DMS53 treated with DMSO at 0.1 percent for 48 hours (cell line): ENCODE measurements at regions not wholly inside any gene's neighbourhood (a gene's known extent, or its start where the extent isn't known, plus 50 kb on each side); places are given as distances from the start of the nearest gene placed in this dataset.

Experiments
- DNase-seq: peaks from one replicate; lab custom pipeline; 2025; ENCODE audit not compliant: unreplicated experiment; lab: John Stamatoyannopoulos, UW

DNA sequence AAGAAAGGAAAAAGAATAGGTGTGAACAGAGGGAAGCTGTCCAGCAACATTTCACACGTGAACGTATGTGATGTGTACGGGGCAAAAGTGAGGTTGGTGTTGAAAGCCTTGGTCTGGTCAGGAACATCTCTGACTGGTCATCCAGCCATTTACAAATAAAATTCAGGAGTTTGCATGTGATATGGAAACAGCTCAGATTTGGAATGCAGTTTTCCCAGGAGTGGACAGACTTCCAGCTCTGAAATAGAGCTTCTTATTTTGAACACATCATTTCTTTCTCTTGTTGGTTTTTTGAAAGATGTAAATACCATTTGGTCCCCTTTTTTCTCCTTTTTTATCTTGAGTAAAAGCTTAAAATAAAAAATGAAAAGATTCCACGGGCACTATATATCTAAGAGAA is 566.2 kb upstream of the ZFHX3 start:
- DNase-seq, result no peak

DNA sequence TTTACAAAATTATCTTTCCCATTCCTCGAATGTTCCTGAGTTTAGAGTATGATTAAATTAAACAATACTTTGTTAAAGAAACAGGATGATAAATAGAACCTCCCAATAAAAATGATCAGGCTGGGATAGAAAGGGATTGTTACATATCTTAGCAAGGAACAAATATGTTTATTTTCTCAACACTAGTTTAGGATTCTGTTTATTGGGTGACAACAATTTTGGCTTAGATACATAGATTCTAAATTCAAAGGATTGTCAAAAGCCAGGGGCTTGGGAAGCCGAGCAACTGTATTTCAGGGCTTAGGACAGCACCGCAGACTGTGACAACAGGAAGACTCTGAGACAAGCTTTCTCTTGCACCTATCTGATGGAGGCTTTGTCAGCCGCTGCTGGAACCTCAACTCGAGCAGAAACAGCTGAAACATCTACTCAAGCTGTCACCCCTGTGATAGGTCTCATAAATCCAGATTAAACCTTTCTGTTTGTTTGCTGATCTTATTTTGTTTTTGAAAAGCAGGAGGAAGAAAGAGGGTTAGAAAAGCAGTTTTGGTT is 562.8 kb upstream of the ZFHX3 start:
- peak; percentile 57 for DNase-seq

DNA sequence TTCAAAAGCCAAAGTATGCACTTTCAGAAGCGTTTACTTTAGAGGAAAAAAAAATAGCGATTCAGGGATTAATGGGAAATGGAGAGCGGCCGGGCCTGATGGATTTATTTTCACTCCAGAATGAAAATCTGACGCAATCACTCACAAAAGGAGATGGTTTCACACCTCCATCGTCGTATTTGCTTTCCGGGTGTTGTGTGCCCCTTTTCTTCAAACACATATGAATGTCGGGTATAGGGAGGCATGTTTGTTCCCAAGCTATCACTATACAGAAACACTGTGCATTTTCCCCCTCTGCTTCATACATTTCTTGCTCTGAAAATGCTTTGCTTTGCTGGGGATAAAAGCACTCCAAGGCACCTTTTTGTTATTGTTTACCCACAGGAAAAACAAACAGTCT is 562.2 kb upstream of the ZFHX3 start:
- peak; percentile 57 for DNase-seq

DNA sequence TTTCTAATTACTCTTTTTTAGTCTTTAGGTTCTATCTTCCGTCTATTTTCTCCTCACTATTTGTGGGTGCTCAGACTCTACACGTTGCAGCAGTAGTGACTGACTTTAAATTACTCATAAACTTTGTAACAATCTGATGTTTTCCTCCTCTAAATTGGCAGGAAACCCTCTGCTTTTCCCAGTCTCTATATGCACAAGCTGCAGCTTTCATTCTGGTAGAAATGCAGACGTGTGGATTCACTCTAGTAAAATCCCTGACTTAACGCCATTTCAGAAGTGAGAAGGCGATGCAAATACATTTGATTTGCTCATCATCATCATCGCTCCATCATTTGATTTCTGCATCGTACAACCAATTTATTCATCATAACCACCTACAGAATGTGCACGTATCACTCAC is 561.0 kb upstream of the ZFHX3 start:
- no peak for DNase-seq

DNA sequence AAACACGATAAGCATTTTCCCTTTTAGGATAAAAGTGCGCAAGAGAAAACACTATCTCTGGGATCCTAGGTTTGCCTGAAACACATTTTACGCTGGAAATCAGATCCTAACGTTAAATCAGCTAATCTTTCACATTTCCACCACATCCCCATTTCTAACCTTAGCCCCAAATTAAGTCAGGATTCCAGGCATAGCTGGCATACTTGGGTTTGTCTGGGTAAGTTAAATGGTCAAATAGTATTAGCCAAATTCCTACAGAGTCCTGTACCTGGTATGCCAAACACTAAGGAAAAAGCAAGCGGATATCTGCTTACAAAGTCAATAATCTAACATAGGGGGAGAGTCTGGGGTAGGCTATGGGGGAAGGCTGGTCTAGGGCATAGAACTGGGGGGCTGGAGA is 557.4 kb upstream of the ZFHX3 start:
- DNase-seq, result no peak

DNA sequence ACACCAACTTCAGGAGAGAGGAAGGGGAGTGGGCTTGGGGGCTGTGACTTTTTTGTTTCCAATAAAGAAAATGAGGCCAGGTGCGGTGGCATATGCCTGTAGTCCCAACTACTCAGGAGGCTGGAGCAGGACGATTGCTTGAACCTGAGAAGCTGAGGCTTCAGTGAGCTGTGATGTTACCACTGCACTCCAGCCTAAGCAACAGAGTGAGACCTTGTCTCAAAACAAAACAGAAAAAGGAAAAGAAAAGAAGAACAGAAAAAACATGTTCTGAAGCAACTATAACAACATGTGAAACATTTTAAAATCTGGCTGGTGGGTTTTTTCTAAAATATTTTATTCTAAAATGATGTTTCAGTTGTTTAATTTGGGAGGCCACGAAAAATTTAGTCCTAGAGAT is 554.0 kb upstream of the ZFHX3 start:
- no peak for DNase-seq

DNA sequence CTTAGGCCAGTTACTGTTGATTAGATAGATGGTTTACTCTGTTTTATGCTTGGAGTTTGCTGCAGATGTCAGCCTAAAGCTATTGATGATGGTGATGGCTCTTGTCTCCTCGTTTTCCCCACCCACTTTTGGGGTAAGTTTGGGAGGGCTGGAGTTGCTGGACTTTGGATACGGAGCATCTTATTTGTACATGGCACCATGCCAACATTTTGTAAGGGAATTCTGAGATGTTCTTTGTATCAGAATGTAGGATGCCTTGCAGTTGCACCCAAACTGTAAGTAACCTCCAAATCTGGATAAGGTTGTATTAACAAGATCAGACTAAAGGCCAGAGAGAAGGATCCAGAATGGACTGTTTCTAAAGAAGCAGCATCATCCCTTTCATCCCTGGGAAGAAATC is 551.9 kb upstream of the ZFHX3 start:
- no peak for DNase-seq

DNA sequence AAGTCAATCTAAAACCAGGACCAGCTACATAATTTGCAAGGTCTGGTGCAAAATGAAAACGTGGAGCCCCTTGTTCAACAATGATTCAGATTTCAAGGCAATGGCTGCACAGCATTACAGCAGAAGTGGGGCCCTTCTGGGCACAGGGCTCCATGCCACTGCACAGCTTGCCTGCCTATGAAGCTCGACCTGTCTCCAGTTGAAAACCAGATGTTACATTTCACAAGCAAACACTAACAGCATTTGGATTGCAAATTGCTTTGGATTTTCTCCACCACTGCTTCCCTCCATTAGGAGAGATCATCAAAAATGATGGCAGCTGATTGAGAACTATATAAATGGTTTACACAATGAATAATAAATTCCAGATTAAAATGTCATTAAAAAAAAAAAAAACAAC is 551.4 kb upstream of the ZFHX3 start:
- no peak for DNase-seq

DNA sequence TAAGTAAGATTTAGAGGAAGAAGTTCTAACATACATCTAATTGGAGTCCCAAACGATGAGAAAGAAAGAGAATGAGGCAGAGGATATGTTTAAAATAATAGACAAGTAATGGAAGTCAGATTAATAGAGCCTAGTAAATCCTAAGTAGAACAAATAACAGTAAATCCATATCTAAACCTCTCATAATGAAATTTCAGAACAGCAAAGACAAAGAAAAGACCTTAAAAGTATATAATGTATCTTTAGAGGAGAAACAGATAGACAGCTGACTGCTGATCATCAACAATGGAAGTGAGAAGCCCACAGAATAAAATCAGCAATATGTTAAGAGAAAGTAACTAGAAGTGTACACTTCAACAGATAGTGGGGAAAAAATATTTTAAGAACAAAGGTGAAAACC is 536.2 kb upstream of the ZFHX3 start:
- DNase-seq, result no peak

DNA sequence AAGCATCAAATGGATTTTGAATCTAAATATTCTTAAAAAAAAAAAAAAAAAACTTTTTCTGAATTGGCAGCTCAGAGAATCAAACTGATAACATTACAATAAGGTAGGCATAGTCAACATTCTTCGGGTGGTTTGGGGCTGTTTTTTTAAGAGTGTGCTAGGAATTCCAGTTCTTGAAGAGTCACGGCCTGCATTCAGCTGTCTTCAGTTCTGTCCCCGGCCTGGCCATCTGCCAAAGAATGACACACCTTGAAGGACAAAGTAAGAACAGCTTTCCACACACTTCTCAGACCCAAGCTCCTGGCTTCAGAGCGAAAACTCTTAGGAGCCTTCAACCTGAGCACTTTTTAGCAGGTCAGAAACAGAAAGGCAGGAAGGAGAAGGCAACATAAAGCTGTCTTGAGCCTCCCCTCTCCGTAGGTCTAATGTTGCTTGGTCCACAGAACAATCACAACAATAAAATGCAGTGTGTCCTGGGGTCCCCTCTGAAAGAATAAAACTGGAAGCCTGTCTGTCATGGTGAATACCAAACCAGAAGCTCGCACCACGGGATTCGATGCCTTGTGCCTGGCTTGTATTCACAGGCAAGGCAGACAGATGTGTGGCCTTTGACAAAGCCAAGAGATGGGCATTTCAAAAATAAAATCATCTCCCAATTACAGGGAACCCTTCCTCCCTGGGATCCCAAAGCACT is 524.4 kb upstream of the ZFHX3 start:
- DNase-seq, result no peak

DNA sequence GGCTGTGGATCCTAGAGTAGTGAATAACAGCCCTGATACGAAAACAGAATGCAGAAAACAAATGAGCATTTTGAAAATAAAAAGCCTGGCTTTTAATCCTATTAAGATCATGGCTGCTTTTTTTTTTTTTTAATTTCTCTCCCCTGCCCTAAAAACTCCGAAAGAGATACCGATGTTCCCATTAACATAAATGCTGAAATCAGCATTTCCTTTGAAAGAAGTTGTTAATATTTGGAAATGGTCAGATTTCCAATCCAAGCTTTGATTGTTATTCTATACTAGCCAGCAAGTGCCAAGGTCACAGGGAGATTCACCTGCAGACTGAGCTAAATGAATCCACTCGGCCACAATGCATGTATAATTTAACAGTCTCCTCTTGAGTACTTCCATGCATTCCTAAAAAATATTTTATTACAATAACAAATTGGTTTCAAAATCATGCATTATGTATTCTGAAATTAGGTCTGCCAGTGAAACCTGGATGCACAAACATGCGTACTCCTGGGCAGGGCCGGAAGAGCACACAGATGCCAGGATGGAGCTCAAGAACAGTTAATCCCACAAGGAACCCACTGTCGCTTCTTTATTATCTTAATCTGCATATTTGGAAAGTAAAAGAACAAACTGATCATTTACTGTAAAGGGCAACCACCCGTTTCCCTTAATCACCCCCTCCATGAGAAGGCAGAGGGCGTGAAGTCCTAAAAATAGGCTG is 521.5 kb upstream of the ZFHX3 start:
- no peak for DNase-seq

DNA sequence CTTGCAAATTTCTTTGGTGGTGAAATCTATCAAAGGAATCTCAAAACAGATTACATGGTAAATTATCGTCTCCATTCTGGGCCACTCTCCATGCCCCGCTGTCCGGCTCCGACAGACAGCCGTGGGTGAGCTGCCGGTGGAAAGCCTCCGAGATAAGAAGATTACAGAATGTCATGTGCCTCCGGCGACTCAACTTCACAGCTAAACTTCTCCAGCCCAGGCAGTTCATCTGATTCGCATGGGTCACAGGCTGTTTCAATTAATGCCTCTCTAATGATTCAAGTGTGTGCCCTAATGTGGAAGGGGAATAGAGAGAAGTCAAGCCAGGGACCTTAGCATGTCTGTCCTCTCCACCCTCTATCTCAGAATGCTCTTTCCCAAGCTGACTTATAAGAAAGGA is 520.8 kb upstream of the ZFHX3 start:
- DNase-seq, result no peak

DNA sequence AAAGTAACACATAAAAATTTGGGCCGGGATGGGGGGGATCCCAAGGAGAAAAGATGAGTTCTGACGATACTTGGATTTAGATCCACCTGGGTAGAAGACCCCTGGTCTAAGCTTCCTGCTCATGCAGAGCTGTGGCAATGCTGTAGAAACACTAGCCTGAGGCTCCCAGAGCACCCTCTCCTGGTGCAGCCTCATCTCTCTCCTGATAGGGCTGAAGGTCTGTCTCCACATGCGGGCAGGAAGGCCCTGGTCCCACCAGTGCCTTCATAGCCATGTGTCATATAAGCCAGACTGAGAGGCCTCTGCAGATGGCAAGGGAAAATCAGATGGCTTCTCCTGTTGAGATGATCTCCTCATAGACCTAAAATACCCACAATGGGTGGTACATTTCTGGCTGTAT is 518.0 kb upstream of the ZFHX3 start:
- DNase-seq, result no peak

DNA sequence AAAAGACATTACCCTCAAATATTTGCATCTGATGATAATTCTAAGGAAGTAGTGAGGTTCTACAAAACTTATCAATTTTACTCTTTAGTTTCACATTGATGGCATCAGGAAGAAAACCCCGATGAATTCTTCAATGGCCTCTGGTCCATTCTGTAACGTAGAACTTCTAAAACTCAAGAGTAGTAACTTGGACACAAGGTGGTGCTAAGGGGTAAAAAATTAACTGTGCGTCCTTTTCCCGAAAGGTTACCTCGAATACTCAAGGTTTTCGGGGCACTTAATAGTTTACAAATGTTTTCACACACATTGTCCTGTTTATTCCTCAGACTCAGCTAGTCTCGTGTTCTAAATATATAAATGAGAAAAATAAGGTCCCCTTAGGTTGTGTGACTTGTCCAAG is 517.3 kb upstream of the ZFHX3 start:
- DNase-seq, result peak; percentile 35

DNA sequence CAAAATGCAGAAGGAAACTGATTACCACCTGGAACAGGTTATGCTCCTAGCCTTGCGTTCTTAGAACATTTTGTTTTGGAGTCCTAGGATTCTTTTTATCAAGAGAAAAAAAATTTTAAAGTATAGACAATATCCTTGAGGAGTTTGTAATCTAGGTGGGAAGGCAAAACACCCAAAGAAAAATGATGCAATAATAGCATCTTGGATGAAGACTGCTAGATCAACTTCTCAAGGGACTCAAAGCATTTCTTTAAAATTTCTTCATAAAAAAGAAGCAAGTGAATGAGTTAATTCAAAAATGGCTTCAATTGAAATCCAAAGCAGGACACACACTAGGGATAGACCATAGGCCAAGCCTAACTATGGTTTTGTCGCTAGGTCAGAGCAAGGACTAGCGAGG is 515.8 kb upstream of the ZFHX3 start:
- no peak for DNase-seq

DNA sequence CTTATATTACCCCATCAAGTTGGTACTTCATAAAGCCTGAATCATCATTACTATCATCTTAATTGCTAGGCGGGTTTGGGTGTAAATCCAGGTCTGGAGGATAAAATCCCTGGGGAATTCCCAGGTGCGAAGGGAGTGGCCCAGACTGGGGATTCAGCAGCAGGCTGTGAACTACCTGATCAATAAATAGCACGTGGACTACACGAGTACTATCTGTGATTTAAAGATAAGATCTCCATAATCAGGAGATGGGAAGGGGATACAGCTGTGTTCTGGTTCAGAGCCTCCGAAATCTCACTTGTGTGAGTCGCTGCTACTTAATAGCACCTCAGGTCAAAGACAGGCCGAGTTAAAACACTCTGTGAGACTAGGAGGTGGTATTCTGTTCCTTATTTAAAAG is 512.6 kb upstream of the ZFHX3 start:
- DNase-seq, result no peak

DNA sequence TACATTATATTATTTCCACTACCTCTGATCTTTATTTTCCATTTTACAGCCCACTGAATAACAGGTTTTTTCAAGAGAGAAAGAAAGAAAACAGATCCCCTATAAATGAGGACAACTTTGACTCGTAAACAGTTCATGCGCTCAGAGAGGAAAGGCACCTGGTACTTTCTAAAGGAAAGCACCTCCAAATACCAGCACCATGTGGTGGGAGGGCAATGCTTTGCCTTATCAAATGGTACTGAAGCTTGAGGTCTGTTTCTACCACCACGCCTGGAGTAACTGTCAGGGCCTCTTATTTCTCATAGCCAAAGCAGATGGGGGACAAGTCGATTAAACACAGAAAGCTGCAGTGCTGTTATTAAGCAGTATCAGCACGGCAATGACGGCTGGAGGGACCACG is 510.3 kb upstream of the ZFHX3 start:
- no peak for DNase-seq

DNA sequence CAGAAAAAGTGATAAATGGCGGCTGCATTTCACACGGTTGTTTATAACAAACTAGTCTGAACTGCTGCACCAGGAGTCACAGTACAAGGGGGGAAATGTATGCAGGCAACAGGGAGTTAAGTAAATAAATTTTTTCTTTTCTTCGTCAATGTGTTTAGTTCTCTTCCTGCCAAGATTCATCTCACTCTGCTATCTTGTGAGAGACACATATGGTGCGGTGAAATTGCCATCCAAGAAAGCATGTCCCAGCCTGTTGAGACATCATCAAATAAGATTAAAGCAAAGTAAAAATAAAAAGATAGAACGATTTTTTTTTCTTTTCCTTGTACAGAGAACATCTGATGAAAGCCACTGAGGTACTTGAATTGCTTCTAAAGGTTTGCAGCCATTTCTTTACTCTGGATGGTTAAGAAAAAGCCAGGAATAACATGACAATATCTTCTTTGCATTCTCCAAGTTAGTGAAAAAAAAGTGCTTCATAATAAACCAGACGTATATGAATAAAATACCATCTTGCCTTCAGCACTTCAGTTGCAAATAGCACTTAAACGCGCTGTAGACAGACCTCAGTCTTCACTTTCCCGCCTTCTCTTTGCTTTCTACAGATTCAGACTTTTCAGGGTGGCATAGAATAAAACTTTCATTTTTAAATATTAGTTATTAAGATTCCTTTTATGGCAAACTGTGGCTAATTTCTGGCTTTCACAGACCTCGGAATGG is 506.2 kb upstream of the ZFHX3 start:
- DNase-seq, result no peak

DNA sequence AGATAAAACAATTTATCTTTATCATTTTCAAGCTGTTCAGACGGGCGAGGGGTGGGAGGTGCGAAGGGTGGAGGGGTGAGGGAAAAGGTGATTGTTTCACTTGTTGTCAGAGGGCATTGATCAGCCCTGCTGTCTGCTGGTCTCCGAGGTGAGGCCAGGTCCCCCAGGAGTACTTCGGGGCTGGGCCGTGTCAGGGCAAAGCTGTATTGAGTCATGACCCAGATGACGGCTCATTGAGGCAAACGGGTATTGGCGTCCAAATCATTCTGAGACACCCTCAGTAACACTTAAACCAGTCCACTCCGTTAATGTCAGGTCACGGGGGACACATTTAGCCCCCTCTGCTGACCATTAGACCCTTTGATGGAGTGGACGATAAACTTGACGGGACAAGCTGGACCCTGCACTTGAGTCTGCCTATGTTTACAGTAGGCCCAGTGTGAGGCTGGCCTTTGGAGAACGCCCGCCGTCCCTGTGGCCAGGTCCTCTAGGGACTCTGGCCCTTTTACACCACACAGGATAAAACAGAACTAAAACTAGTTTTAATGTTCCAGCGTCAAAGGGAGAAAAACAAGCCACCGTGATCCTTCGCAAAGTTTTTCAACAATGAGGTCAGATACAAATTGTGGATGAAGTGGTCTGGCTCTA is 502.2 kb upstream of the ZFHX3 start:
- no peak for DNase-seq

DNA sequence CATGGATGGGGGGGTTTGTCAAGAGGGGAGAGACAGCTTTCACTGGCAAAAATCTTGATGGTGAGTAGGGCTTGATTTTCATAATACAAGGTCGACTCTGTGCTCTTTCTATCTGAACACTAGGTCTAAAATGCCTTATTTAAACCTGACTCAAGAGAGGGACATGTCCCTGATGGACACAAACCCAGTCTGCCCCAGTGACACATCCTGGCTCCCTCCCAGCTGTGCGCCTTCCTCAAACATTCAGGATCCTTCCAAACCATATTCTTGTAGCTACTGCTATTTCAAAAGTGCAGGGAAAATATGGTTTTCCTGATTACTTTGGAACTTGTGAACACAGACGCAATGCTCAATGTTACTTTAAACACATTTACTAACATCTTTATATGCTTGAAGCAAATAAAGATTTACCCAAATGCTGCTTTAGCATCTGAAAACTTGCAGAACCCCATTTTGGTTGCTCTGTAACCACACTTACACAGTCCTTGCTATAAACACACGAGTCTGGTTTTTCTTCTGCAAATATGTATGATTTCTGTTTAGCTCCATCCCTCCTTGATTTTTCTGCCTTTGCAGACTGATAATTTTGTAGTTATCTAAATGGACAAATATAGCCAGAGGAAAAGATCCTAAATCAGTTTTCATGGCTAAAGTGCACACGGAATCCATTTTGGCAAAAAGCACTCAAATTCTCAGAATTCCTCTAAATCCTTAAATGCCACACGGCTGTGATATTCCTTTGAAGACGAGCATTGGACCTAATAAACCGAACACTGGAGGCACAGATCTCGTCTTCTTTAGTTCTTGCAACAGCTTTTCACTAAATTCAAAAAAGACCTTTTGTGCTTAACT is 499.9 kb upstream of the ZFHX3 start:
- DNase-seq, result no peak
